ENCODE measurements at regions not wholly inside any gene's neighbourhood (a gene's known extent, or its start where the extent isn't known, plus 50 kb on each side); places are given as distances from the start of the nearest gene placed in this dataset.
"Not testable (repeated sequence)": the region's sequence is repeated elsewhere in the genome, so short reads cannot be mapped to it uniquely, and the experiment has no call there.

- no peaks in the 10 kb centered on the region for H3K4me1 Mint-ChIP-seq
- ATAC-seq (ENCODE audit: low read depth) (no peak), DNase-seq (ENCODE audit: low spot score in 2 of 2) (no peak)
- no peaks in the 10 kb centered on the region for H3K36me3 Mint-ChIP-seq
- no peak overlapping the region for H3K27ac Mint-ChIP-seq
- H3K27me3 Mint-ChIP-seq = no peaks in the 10 kb centered on the region
- no peak overlapping the region for H3K4me3 Mint-ChIP-seq
- H3K9me3 Mint-ChIP-seq = no peaks in the 10 kb centered on the region
Observed at GRCh38 chr14:43361751-43362150, 1145.3 kb downstream of the FSCB start.

- DNase-seq (ENCODE audit: low spot score in 2 of 2) = no peak
- Mint-ChIP-seq H3K4me3 (no peak overlapping the region), H3K36me3 (no peaks in the 10 kb centered on the region), H3K27me3 (no peaks in the 10 kb centered on the region), H3K4me1 (no peaks in the 10 kb centered on the region), H3K27ac (no peak overlapping the region), H3K9me3 (no peaks in the 10 kb centered on the region)
- ATAC-seq (ENCODE audit: low read depth) = no peak
Observed at GRCh38 chr14:43360239-43360638, 1146.8 kb downstream of the FSCB start.

- H3K27ac Mint-ChIP-seq = no peak overlapping the region
- ATAC-seq (ENCODE audit: low read depth) (no peak), DNase-seq (ENCODE audit: low spot score in 2 of 2) (no peak)
- no peak overlapping the region for H3K4me3 Mint-ChIP-seq
- no peaks in the 10 kb centered on the region for H3K4me1 Mint-ChIP-seq
- no peaks in the 10 kb centered on the region for H3K36me3 Mint-ChIP-seq
- H3K27me3 Mint-ChIP-seq = no peaks in the 10 kb centered on the region
- H3K9me3 Mint-ChIP-seq = no peaks in the 10 kb centered on the region
Observed at GRCh38 chr14:43359317-43359716, 1147.8 kb downstream of the FSCB start.

- no peaks in the 10 kb centered on the region for H3K27me3 Mint-ChIP-seq
- no peak overlapping the region for H3K4me3 Mint-ChIP-seq
- ATAC-seq (ENCODE audit: low read depth) (no peak), DNase-seq (ENCODE audit: low spot score in 2 of 2) (no peak)
- no peaks in the 10 kb centered on the region for H3K9me3 Mint-ChIP-seq
- no peak overlapping the region for H3K27ac Mint-ChIP-seq
- H3K4me1 Mint-ChIP-seq = no peaks in the 10 kb centered on the region
- H3K36me3 Mint-ChIP-seq = no peaks in the 10 kb centered on the region
Observed at GRCh38 chr14:43356979-43357545, 1150.0 kb downstream of the FSCB start.

- H3K4me3 Mint-ChIP-seq = no peak overlapping the region
- H3K27ac Mint-ChIP-seq = no peak overlapping the region
- no peaks in the 10 kb centered on the region for H3K4me1 Mint-ChIP-seq
- H3K36me3 Mint-ChIP-seq = no peaks in the 10 kb centered on the region
- DNase-seq (ENCODE audit: low spot score in 2 of 2) = no peak
- H3K9me3 Mint-ChIP-seq = no peaks in the 10 kb centered on the region
- H3K27me3 Mint-ChIP-seq = no peaks in the 10 kb centered on the region
- no peak for ATAC-seq (ENCODE audit: low read depth)
Observed at GRCh38 chr14:43356382-43356781, 1150.7 kb downstream of the FSCB start.

GRCh38 chr14:43341921-43342320, 1165.2 kb downstream of the FSCB start:
- H3K4me3 Mint-ChIP-seq = no peak overlapping the region
- H3K4me1 Mint-ChIP-seq = no peaks in the 10 kb centered on the region
- no peaks in the 10 kb centered on the region for H3K27me3 Mint-ChIP-seq
- no peak overlapping the region for H3K27ac Mint-ChIP-seq
- no peaks in the 10 kb centered on the region for H3K36me3 Mint-ChIP-seq
- peaks cover 2% of the 10 kb centered on the region for H3K9me3 Mint-ChIP-seq
- DNase-seq (ENCODE audit: low spot score in 2 of 2) (no peak), ATAC-seq (ENCODE audit: low read depth) (no peak)

GRCh38 chr14:43338713-43339112, 1168.4 kb downstream of the FSCB start:
- no peaks in the 10 kb centered on the region for H3K36me3 Mint-ChIP-seq
- ATAC-seq (ENCODE audit: low read depth) = no peak
- H3K27ac Mint-ChIP-seq = no peak overlapping the region
- H3K4me3 Mint-ChIP-seq = no peak overlapping the region
- peaks cover 5% of the 10 kb centered on the region for H3K9me3 Mint-ChIP-seq
- H3K4me1 Mint-ChIP-seq = no peaks in the 10 kb centered on the region
- no peaks in the 10 kb centered on the region for H3K27me3 Mint-ChIP-seq
- DNase-seq (ENCODE audit: low spot score in 2 of 2) = no peak

- no peak for ATAC-seq (ENCODE audit: low read depth)
- Mint-ChIP-seq H3K4me1 (no peaks in the 10 kb centered on the region), H3K9me3 (peaks cover 5% of the 10 kb centered on the region), H3K27me3 (no peaks in the 10 kb centered on the region), H3K27ac (no peak overlapping the region), H3K4me3 (no peak overlapping the region), H3K36me3 (no peaks in the 10 kb centered on the region)
- DNase-seq (ENCODE audit: low spot score in 2 of 2) = no peak
Observed at GRCh38 chr14:43336351-43336750, 1170.7 kb downstream of the FSCB start.

GRCh38 chr14:43326501-43327407, 1180.3 kb downstream of the FSCB start:
- DNase-seq (ENCODE audit: low spot score in 2 of 2); H3K27ac Mint-ChIP-seq; H3K9me3 Mint-ChIP-seq; H3K36me3 Mint-ChIP-seq; H3K27me3 Mint-ChIP-seq; H3K4me1 Mint-ChIP-seq; ATAC-seq (ENCODE audit: low read depth); H3K4me3 Mint-ChIP-seq: not testable (repeated sequence)

- Mint-ChIP-seq H3K27ac (no peak overlapping the region), H3K4me1 (no peaks in the 10 kb centered on the region), H3K36me3 (no peaks in the 10 kb centered on the region), H3K4me3 (no peak overlapping the region), H3K9me3 (no peaks in the 10 kb centered on the region), H3K27me3 (no peaks in the 10 kb centered on the region)
- ATAC-seq (ENCODE audit: low read depth) (no peak), DNase-seq (ENCODE audit: low spot score in 2 of 2) (no peak)
Observed at GRCh38 chr14:43316427-43316826, 1190.7 kb downstream of the FSCB start.

GRCh38 chr14:43313719-43314118, 1193.4 kb downstream of the FSCB start:
- Mint-ChIP-seq H3K9me3 (no peaks in the 10 kb centered on the region), H3K27ac (no peak overlapping the region), H3K4me3 (no peak overlapping the region), H3K36me3 (no peaks in the 10 kb centered on the region), H3K4me1 (no peaks in the 10 kb centered on the region), H3K27me3 (no peaks in the 10 kb centered on the region)
- ATAC-seq (ENCODE audit: low read depth) (no peak), DNase-seq (ENCODE audit: low spot score in 2 of 2) (no peak)

- DNase-seq (ENCODE audit: low spot score in 2 of 2) = no peak
- Mint-ChIP-seq H3K4me3 (no peak overlapping the region), H3K4me1 (no peaks in the 10 kb centered on the region), H3K9me3 (peaks cover 1% of the 10 kb centered on the region), H3K27me3 (no peaks in the 10 kb centered on the region), H3K36me3 (no peaks in the 10 kb centered on the region), H3K27ac (no peak overlapping the region)
- no peak for ATAC-seq (ENCODE audit: low read depth)
Observed at GRCh38 chr14:43308421-43309110, 1198.5 kb downstream of the FSCB start.

- Mint-ChIP-seq H3K27ac (no peak overlapping the region), H3K36me3 (no peaks in the 10 kb centered on the region), H3K4me1 (no peaks in the 10 kb centered on the region), H3K9me3 (peaks cover 1% of the 10 kb centered on the region), H3K4me3 (no peak overlapping the region), H3K27me3 (no peaks in the 10 kb centered on the region)
- no peak for ATAC-seq (ENCODE audit: low read depth)
- no peak for DNase-seq (ENCODE audit: low spot score in 2 of 2)
Observed at GRCh38 chr14:43307836-43308235, 1199.2 kb downstream of the FSCB start.

GRCh38 chr14:43306053-43306452, 1201.0 kb downstream of the FSCB start:
- no peaks in the 10 kb centered on the region for H3K27me3 Mint-ChIP-seq

More at GRCh38 chr14:43306053-43306452, 1201.0 kb downstream of the FSCB start:
- no peaks in the 10 kb centered on the region for H3K36me3 Mint-ChIP-seq
- H3K4me1 Mint-ChIP-seq = no peaks in the 10 kb centered on the region
- H3K9me3 Mint-ChIP-seq = peaks cover 3% of the 10 kb centered on the region
- no peak overlapping the region for H3K4me3 Mint-ChIP-seq
- DNase-seq (ENCODE audit: low spot score in 2 of 2) (no peak), ATAC-seq (ENCODE audit: low read depth) (no peak)
- H3K27ac Mint-ChIP-seq = no peak overlapping the region

Measured in memory B cell (primary cell).